HK-2 (cell line): ENCODE measurements at regions not wholly inside any gene's neighbourhood (a gene's known extent, or its start where the extent isn't known, plus 50 kb on each side); places are given as distances from the start of the nearest gene placed in this dataset.
"Not testable (repeated sequence)": the region's sequence is repeated elsewhere in the genome, so short reads cannot be mapped to it uniquely, and the experiment has no call there.

Experiments used
- DNase-seq: peaks from one replicate; pipeline ENCODE4 v3.0.0-alpha.2; 2018; ENCODE audit not compliant: unreplicated experiment

DNA sequence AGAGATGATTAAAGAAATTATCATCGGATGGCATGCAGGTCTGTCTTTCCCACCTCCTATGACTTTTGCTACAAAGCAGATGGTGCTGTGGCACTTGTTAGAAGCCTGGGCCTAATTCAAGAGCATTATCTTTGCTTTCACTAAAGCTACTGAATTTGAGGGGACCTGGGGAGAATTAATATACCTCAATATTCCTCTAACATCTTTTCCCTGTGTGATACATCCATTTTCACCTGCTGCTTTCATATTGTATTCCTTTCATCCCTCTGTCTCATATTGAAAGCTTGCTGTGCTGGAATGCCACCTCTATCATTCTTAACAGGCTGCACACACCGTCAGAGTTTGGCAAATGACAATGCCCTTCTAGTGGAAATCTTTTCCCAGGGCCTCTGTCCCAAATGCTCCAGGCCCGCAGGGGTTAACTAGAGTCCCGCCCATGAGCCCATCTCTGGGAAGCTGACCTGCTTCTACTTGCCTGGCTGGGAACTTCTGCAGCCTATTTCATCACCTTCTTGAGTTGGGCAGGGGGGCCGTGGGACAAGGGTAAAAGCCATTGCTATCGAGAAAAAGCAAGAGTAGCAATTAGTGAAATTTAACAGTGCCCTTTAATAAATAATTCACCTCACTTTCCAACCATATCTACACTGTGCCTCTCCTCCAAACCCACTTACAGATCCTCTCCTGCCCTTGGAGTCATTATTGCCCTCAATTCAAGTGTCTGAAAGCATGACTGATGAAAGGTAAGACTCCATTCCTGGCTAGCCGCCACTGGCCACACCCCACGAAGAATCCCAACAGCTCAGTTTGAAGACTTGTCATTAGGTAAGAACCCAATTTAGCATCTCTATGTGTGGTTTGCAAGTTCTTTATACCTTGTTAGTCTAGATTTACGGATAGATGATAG is 126.7 kb upstream of the BTG1 start:
- DNase-seq: no peak

DNA sequence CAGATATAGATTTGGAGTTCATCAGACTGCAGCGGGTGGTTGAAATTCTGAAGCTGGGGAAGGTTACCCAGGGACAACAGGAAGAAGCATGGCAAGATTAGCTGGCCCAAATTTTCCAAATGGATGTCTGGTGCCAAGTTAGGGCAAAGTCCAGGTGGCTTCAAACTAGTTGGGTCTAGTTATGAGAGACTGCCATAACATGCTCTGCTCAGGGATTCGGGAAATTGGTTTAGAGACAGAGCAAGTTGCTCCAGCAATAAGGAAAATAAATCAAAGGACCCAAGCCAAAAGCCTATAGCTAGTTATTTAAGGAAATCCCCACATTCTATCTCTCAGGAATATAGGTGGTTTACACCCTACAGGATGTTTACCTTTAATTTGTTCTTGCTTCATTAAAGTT is 125.7 kb upstream of the BTG1 start:
- DNase-seq: no peak

DNA sequence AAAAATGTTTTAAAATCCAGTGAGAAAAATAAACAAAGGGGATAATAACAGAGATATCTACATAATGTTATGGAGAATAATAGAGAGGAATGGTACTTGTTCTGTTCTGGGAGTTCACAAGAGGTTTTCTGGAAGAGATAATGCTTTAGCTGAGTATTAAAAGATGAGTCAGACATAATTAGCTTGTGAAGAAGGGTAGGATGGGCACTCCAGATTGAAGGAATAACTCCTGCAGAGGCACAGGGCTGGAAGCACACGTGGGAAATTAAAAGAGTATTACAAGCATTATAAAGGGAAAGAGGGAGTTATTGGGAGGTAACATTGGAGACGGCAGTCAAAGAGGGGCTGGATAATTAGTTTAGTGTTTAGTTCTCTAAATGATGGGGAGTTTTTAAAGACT is 124.9 kb upstream of the BTG1 start:
- DNase-seq: no peak

DNA sequence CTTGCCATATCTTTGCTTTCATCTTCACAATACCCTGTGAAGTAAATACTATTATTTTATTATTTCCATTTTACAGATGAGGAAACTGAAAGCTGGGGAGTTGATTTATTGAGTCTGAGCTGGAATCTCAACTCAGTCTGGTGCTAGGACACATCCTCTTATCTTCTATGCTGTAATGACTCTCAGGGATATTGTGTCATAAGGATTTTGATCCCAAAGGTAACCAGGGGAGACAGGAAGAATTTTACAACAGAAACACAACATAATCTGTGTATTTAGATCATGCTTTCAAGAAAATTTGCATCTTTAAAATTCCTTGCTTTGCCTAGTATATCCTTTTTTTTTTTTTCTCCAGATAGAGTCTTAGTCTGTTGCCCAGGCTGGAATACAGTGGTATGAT is 123.3 kb upstream of the BTG1 start:
- no peak for DNase-seq

DNA sequence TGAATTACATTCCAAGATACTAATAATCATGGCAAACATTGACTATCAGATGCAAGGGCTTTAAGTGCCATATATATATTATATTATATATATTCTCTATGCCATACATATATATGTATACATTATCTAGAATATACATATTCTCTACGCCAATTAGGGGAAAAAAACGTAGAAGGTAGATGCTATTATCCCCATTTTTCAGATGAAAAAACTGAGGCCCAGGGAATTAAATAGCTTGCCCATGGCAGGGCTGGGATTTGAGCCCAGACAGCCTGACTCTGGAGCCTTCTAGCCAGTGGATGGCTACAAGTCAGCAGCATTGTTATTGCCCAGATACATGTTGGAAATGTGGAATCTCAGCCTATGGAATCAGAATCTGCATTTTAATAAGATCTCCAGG is 116.0 kb upstream of the BTG1 start:
- no peak for DNase-seq

DNA sequence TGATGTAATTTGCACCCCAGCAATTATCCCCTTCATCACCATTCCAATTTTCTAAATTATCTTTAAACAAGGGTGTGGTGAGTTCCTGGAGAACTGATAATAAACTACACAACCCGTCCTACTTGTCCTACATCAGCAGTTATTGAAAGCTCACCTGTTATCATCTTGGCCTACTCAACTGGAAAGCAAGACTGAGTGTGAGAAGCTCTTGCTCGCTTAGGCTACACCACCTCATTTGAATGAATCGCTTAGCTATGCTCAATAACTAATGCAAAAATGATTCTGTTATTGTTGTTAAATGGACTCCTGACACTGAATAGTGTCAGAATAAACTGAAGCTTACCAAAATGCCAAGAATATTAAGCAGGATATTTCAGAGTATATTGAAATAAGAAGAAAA is 115.4 kb upstream of the BTG1 start:
- DNase-seq: no peak

DNA sequence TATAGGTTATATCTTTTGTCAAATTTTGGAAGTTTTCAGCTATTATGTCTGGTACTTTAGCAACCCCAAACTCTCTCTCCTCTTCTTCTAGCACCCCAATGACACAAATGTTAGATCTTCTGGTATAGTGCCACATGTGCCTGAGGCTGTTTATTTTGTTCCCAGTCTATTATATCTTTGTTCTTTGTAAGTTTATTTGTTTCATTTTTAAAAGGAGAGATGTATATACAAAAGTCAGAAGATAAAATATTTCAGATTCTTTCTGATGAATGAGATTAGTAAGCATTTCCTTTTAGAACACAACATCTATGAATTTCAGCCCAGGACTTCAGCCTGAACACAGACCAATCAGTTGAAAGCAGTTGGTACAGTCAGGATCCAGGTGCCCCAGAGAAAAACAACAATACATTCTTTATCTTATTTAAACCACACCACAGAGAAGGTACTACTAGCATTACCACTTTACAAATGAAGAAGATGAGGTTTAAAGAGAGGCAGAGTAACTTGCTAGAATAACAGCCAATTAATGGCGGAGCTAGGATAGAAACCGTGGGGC is 114.1 kb upstream of the BTG1 start:
- DNase-seq: no peak

DNA sequence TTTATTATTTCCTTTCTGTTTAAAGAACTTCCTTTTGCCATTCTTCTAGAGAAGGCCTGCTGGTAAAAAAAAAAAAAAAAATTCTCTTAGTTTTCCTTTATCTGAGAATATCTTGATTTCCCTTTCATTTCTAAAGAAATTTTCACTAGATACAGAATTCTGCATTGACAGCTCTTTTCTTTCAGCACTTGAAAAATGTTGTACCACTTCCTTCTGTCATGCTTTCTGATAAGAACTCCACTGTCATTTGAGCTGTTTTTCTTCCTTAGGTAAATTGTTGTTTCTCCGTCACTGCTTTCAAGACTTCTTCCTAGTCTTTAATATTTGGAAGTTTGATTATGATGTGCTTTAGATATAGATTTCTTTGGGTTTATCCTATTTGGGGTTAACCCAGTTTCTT is 113.6 kb upstream of the BTG1 start:
- no peak for DNase-seq

DNA sequence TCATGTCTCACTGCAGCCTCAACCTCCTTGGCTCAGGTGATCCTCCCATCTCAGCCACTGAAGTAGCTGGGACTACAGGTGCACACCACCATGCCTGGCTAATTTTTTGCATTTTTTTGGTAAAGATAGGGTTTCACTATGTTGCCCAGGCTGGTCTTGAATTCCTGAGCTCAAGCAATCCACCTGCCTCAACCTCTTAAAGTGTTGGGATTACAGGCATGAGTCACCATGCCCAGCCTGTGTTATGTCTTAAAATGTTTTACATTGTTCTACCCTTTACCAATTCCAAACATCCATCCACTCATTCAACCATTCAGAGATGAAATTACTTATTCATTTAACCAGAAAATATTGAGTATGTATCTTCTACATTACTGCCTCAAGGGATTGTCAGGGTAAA is 111.6 kb upstream of the BTG1 start:
- no peak for DNase-seq

DNA sequence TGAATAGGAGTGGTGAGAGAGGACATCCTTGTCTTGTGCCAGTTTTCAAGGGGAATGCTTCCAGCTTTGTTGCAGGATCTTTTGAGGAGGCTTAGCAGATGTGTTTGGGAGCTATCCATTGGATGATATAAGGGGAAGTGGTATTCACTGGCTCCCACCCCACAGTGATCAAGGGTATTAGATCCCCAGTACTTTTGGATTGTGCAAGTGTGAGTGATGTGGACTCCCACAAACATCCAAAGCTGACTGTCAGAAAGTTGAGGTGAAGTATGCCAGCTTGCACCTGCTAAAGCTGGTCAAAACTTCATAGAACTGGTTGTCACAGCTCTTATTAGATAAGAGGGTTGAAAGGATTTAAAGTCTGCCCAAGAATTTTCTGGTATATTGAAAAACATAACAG is 110.1 kb upstream of the BTG1 start:
- no peak for DNase-seq

DNA sequence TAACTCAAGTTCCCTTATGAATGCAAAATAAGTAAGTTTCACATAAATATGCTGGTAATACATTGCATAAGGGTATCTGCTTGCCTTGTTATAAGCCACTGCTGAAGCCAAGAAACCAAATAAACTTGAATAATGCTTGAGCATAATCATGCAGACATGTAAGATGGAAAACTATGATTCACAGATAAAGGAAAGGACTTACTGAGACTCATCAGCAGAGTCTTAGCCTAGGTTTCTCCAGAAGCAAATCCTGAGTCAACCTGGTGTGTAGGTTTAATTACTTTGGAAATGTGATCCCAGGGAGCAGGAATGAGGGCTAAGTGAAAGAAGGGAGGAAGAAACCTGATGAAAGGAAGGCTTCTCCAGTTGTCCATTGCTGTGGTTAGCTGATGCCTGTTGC is 107.7 kb upstream of the BTG1 start:
- DNase-seq: no peak

DNA sequence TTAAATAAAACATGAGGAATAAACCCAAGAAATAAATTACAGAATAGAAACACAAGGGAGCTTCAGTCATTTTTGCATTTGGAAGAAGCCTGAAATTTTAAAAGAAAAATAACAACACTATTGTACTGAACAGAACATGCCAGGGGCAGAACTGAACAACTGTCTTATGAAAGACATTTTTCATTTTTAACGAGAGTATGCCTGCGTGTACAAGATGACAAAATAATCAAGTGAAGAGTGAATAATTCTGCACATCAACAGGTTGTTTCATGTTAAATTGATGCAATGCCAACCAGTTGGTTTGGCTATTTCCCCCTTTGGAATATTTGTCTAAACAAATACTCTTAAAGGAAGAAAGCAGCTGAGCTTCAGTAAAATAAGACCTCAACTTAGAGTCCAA is 103.3 kb upstream of the BTG1 start:
- no peak for DNase-seq

DNA sequence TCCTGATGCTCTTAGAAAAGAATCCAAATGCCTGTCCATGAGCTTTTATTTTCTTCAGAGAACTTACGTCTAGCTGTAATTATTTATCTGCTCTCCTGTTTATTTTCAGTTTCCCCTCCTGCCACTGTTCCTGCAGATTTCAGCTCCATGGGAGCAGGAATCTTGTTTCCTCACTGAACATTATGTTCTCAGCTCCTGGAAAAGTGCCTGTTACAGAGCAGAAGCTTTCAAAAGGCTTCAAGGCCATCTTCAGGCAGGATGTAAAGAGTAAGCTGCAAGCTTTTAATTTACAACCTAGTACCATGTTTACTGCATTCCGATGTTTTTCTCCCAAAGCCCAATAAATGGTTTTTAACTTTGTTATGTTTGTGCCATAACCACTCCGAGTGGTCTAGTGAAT is 98.4 kb upstream of the BTG1 start:
- no peak for DNase-seq

DNA sequence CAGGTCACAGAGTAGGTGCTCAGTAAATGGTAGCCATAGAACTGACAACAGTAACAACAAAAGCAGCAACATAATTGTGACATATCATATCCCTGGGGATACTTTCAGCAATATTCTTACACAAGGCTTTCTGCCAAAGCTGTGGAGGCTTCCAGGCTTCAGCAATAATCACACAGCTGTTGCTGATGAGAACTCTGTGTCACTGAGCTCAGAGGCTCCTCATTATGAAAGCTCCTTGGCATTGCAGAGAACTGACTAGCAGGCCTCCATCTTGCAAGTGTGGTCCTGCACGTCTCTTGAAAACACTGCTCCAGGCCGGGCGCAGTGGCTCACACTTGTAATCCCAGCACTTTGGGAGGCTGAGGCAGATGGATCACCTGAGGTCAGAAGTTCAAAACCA is 97.3 kb upstream of the BTG1 start:
- no peak for DNase-seq

DNA sequence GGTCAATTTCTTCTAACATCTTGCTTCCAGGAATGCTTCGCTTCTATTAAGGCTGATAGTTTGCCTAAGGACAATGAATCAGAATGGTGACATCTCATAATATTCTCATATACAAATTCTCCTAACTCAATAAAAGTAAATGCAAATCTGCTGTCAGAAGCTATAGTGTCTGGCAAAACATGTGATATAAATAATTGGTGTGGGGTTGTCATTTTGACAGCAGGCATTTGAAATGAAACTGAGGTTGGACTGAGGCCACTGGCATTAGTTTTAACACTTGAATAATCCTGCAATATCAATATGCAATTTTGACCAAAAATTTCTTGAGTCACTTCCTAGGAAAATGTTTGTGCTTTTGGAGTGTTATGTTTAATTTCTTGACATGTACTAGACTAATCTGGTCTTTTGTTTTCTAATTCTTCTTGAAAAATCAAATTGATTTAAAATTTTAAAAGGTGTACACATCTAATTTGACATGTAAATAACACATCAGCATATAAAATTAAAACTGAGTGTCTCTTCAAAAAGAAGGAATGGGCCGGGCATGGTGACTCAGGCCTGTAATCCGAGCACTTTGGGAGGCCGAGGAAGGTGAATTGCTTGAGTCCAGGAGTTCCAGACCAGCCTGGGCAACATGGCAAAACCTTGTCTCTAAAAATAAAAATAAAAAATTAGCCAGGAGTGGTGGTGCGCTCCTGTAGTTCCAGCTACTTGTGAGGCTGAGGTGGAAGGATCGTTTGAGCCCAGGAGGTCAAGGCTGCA is 92.3 kb upstream of the BTG1 start:
- DNase-seq: no peak

DNA sequence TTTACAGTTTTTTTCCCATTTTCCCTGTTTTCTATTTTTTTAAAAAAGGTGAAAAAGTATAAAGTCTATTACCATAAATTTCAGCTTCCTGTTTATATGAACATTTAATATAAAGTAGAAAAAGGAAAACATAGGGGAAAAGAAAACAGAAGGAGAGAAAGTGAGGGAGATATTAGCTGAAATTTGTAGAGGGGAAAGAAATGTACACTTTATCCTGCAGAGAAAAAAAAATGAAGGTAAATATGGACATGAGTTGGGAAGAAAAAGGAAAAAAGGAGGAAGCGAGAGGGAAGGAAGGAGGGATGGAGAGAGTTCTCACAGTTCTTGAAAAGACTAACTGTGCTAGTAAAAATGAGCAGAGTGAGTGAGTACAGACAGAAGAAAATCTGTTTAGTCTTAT is 91.6 kb upstream of the BTG1 start:
- DNase-seq: no peak

DNA sequence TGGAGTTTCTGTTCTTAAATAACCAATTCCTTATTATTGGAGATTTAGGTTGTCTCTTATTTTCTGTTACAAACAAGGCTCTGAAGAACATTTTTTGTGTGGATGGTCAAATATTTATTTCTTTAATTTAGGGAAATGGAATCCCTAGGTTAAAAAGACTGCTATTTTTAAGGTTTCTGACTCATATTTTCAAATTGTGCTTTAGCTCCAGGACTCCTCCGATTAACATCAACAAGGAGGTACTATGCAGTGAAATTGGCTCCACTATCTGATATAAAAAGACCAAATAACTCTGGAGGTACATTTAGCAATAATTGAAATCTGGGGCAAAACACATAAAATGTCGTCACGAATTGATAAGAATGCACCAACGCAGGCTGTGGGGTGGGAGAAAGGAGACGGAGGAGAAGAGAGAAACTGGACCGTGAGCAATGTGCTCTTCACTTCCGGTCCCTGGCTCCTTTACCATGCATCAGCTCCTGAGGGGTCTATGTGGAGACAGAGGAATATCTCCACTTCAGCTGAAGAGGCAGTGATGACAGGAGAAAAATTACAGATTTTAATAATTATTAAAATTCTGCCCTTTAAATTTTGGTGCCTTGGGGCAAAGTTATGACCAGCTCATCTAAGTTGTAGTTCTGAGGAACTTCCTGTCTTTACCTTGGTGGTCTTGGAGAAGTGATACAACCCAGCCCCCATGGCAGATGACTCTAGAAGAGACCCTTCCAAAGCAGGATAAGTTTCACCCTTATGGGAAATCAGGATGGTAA is 90.2 kb upstream of the BTG1 start:
- no peak for DNase-seq

DNA sequence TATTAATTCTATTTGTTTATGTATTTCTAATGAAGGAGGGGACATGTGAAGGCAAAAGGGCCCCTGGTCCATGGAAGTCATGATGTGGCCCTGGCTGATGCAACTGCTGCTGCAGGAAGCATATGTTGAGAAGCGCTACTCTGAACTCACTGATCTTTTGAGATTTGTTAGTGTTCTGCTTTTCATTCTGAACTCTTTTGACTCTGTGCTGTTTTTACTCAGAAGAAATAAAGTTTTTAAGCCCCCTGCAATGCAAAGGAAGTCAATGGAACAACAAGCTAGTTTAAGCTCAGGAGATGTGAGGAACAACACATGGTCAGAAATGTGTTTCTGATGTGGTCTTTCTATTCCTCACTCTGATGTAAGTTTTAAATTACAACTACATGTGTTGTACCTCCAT is 88.9 kb upstream of the BTG1 start:
- no peak for DNase-seq

DNA sequence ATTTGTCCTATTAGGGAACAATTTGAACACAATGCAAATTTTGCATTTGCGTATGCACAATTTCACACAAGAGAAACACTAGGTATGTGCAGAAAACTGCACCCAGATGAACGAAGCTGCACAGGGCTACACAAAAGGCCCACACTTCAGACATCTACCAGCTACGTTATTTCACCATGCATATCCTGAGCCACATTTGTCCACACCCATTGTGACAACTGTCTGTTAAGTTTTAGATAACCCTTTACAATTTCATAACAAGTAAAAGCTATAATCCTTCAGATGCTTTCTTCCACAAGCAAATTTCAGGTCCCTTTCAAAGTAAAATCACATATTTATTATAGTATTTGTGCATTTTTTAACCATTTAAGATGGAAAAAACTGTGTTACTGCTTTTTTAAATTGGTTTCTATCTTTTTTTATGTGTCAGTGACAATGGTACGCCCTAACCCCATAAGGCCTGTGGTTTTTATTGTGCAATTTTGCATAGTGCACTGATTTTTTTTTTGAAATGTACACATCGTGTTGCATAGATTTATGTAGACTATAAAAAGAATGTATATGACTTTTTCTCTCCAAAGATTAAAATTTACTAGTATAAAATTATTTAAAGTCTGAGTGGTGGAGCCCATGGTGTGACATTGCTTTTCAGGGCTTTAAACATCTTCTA is 87.8 kb upstream of the BTG1 start:
- DNase-seq: no peak

DNA sequence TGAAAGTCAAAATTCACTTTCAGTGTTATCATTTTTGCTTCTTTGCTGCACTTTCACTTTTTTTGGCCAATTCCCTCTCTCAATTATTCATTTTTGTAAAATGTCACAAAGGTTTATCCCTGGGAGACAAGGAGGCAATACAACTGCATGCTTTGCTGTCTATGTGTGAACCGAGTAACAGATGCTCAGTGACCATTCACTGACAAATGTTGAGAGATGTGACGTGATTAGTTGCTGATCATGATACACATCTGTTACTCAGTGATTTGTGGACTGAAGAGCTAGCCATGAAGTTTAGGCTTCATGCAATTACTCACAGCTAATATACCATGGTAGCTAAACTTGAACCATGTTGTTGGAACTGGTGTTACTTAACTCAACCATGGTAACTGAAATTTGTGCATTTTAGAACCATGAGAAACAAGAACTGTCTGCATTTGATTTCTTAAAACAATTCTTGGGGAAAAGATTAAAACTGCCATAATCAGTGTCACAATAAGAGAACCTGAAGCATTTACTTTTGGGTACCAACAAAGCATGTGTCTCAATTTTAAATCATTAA is 86.8 kb upstream of the BTG1 start:
- DNase-seq: not testable (repeated sequence)

DNA sequence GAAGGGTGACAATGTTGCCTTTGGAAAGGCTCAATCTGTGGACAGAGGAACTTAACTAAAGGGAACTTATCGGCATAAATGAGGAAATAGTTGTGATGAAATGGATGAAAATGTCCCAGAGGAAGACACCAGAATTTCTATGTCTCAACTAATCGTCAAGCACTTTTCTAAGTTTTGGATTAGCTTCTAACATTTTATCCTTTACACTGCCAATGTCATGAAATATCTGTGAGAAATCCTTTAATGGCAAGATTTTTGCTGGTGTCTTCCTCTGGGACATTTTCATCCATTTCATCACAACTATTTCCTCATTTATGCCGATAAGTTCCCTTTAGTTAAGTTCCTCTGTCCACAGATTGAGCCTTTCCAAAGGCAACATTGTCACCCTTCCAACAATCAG is 86.3 kb upstream of the BTG1 start:
- DNase-seq: not testable (repeated sequence)
